HG03064 (cell line): ENCODE measurements at regions not wholly inside any gene's neighbourhood (a gene's known extent, or its start where the extent isn't known, plus 50 kb on each side); places are given as distances from the start of the nearest gene placed in this dataset.
"Not testable (repeated sequence)": the region's sequence is repeated elsewhere in the genome, so short reads cannot be mapped to it uniquely, and the experiment has no call there.

Experiments used
- ATAC-seq: cut with Tn5 transposase; IDR thresholded peaks from one replicate; pipeline ENCODE4 v1.9.1; 2021; ENCODE audit warnings: low read depth; ENCODE audit not compliant: unreplicated experiment

GRCh38 chr2:407630-408029, 119.7 kb upstream of the ALKAL2 start:
- no peak for ATAC-seq

- ATAC-seq = no peak
These were observed 119.0 kb upstream of the ALKAL2 start for GRCh38 chr2:406876-407275.

- ATAC-seq = no peak
These were observed 118.3 kb upstream of the ALKAL2 start for GRCh38 chr2:406231-406630.

GRCh38 chr2:404581-404980, 116.7 kb upstream of the ALKAL2 start:
- ATAC-seq = no peak

- no peak for ATAC-seq
These were observed 115.8 kb upstream of the ALKAL2 start for GRCh38 chr2:403682-404081.

- no peak for ATAC-seq
These were observed 114.8 kb upstream of the ALKAL2 start for GRCh38 chr2:402721-403120.

- no peak for ATAC-seq
These were observed 114.3 kb upstream of the ALKAL2 start for GRCh38 chr2:402206-402605.

GRCh38 chr2:401019-401679, 113.3 kb upstream of the ALKAL2 start:
- ATAC-seq = no peak

GRCh38 chr2:397926-398325, 110.0 kb upstream of the ALKAL2 start:
- no peak for ATAC-seq

GRCh38 chr2:397521-397920, 109.6 kb upstream of the ALKAL2 start:
- no peak for ATAC-seq

GRCh38 chr2:396903-397302, 109.0 kb upstream of the ALKAL2 start:
- ATAC-seq = no peak

- ATAC-seq = no peak
These were observed 108.0 kb upstream of the ALKAL2 start for GRCh38 chr2:395886-396285.

GRCh38 chr2:393711-394696, 106.1 kb upstream of the ALKAL2 start:
- ATAC-seq = peak; percentile 89

GRCh38 chr2:392926-393280, 105.0 kb upstream of the ALKAL2 start:
- no peak for ATAC-seq

- no peak for ATAC-seq
These were observed 104.5 kb upstream of the ALKAL2 start for GRCh38 chr2:392181-392925.

GRCh38 chr2:391696-392095, 103.8 kb upstream of the ALKAL2 start:
- no peak for ATAC-seq

GRCh38 chr2:390959-391358, 103.1 kb upstream of the ALKAL2 start:
- ATAC-seq = no peak

- not testable (repeated sequence) for ATAC-seq
These were observed 102.1 kb upstream of the ALKAL2 start for GRCh38 chr2:389985-390384.

- ATAC-seq = not testable (repeated sequence)
These were observed 100.9 kb upstream of the ALKAL2 start for GRCh38 chr2:388752-389151.

GRCh38 chr2:387980-388421, 100.1 kb upstream of the ALKAL2 start:
- no peak for ATAC-seq
